Nephron progenitor cell (in vitro differentiated cells): ENCODE measurements at regions not wholly inside any gene's neighbourhood (a gene's known extent, or its start where the extent isn't known, plus 50 kb on each side); places are given as distances from the start of the nearest gene placed in this dataset.

Experiments used
- DNase-seq: peaks from one replicate; pipeline ENCODE4 v3.0.0; 2021
- H3K27ac Mint-ChIP-seq: 2 replicates; pipeline ENCODE4 v1.8.0; 2021; ENCODE audit warnings: mild to moderate bottlenecking, moderate library complexity, mixed read lengths
- H3K27me3 Mint-ChIP-seq: 2 replicates; pipeline ENCODE4 v1.8.0; 2021; ENCODE audit warnings: mild to moderate bottlenecking, low read depth, mixed read lengths; ENCODE audit not compliant: poor library complexity
- H3K36me3 Mint-ChIP-seq: 2 replicates; pipeline ENCODE4 v1.8.0; 2021; ENCODE audit warnings: low read depth, mixed read lengths
- H3K4me1 Mint-ChIP-seq: 2 replicates; pipeline ENCODE4 v1.8.0; 2021; ENCODE audit warnings: mixed read lengths
- H3K4me3 Mint-ChIP-seq: 2 replicates; pipeline ENCODE4 v1.8.0; 2021; ENCODE audit warnings: mild to moderate bottlenecking, moderate library complexity, mixed read lengths
- H3K9me3 Mint-ChIP-seq: 2 replicates; pipeline ENCODE4 v1.8.0; 2021; ENCODE audit warnings: mild to moderate bottlenecking, moderate library complexity, mixed read lengths
- CTCF ChIP-seq: fragments of 200-600 bp; sonication (generic); IDR thresholded peaks from 2 replicates; pipeline ENCODE4 v1.5.0; 2021; ENCODE audit warnings: antibody characterized with exemption

DNA sequence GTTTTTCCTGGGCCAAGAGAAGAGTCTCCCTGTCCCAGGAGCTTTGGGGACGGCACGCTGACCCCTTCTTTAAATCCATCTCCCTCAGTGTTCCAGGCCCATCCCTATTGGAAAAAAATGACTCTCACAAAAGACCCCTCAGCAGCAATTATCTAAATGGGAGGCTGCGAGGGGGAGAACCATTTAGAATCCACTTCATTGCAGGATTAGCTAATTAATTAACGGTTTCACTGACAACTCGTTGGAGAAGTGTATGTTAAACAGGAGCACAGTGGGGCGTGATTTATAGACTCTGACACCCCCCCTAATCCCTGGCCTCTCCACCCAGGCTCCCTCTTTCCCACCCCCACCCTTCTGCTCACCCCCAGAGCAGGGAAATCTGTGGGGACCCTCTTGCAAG, 162.8 kb upstream of the LHX5 start:
- peaks cover 14% of the 10 kb centered on the region for H3K4me1 Mint-ChIP-seq
- no peak for TF ChIP-seq CTCF
- no peak for DNase-seq
- peaks cover 21% of the 10 kb centered on the region for H3K9me3 Mint-ChIP-seq
- H3K27ac Mint-ChIP-seq, result no peak overlapping the region
- no peak overlapping the region for H3K4me3 Mint-ChIP-seq
- peaks cover 67% of the 10 kb centered on the region for H3K27me3 Mint-ChIP-seq
- no peaks in the 10 kb centered on the region for H3K36me3 Mint-ChIP-seq

GRCh38 chr12:113633678-113634332, 162.1 kb upstream of the LHX5 start:
- peaks cover 66% of the 10 kb centered on the region for H3K27me3 Mint-ChIP-seq

GRCh38 chr12:113630625-113631024, 159.0 kb upstream of the LHX5 start:
- H3K27me3 Mint-ChIP-seq, result peaks cover 60% of the 10 kb centered on the region
- no peaks in the 10 kb centered on the region for H3K36me3 Mint-ChIP-seq
- no peak overlapping the region for H3K4me3 Mint-ChIP-seq
- no peak overlapping the region for H3K27ac Mint-ChIP-seq
- DNase-seq, result no peak
- no peaks in the 10 kb centered on the region for H3K4me1 Mint-ChIP-seq
- peaks cover 45% of the 10 kb centered on the region for H3K9me3 Mint-ChIP-seq
- no peak for TF ChIP-seq CTCF

More at GRCh38 chr12:113633678-113634332, 162.1 kb upstream of the LHX5 start:
- Mint-ChIP-seq H3K4me1 (peaks cover 9% of the 10 kb centered on the region), H3K36me3 (no peaks in the 10 kb centered on the region), H3K4me3 (no peak overlapping the region), H3K27ac (no peak overlapping the region), H3K9me3 (peaks cover 26% of the 10 kb centered on the region)
- DNase-seq, result no peak
- TF ChIP-seq CTCF, result no peak

- Mint-ChIP-seq H3K27ac (no peak overlapping the region), H3K4me1 (peaks cover 5% of the 10 kb centered on the region), H3K4me3 (no peak overlapping the region), H3K36me3 (no peaks in the 10 kb centered on the region), H3K9me3 (peaks cover 43% of the 10 kb centered on the region), H3K27me3 (peaks cover 66% of the 10 kb centered on the region)
- no peak for TF ChIP-seq CTCF
- DNase-seq, result no peak
Measured at GRCh38 chr12:113625499-113625898, 153.8 kb upstream of the LHX5 start.

DNA sequence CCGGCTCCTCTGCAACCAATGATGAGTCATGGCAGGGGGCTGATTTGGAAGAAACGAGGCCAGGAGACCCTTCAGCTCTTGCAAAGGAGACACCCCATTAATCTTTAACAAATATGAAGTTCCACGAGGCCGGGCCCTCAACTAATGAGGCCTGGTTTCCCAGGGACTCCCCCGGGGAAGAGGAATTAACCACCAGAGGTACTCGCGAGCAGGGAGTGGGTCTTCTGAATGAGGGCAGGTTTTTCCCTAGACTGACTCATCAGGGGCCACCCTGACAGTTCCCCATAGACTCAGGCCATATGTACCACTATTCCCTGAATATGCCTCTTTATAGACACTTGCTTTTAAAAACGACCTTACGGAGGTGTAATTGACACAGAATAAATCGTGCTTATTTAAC, 150.7 kb upstream of the LHX5 start:
- peaks cover 24% of the 10 kb centered on the region for H3K9me3 Mint-ChIP-seq
- no peak overlapping the region for H3K27ac Mint-ChIP-seq
- peaks cover 59% of the 10 kb centered on the region for H3K27me3 Mint-ChIP-seq
- no peaks in the 10 kb centered on the region for H3K36me3 Mint-ChIP-seq
- TF ChIP-seq CTCF, result no peak
- DNase-seq, result no peak
- no peak overlapping the region for H3K4me3 Mint-ChIP-seq
- peaks cover 20% of the 10 kb centered on the region for H3K4me1 Mint-ChIP-seq

- DNase-seq, result no peak
- Mint-ChIP-seq H3K4me3 (no peak overlapping the region), H3K4me1 (peaks cover 20% of the 10 kb centered on the region), H3K36me3 (no peaks in the 10 kb centered on the region), H3K9me3 (peaks cover 7% of the 10 kb centered on the region), H3K27ac (no peak overlapping the region), H3K27me3 (peaks cover 66% of the 10 kb centered on the region)
- no peak for TF ChIP-seq CTCF
Measured at GRCh38 chr12:113620437-113620976, 148.8 kb upstream of the LHX5 start.
